IPS-NIHi7 (cell line): ENCODE measurements at regions not wholly inside any gene's neighbourhood (a gene's known extent, or its start where the extent isn't known, plus 50 kb on each side); places are given as distances from the start of the nearest gene placed in this dataset.
"Not testable (repeated sequence)": the region's sequence is repeated elsewhere in the genome, so short reads cannot be mapped to it uniquely, and the experiment has no call there.

Experiments used
- DNase-seq: peaks from one replicate; pipeline ENCODE4 v3.0.0; 2012; ENCODE audit warnings: mixed read lengths; ENCODE audit errors: extremely low spot score

DNA sequence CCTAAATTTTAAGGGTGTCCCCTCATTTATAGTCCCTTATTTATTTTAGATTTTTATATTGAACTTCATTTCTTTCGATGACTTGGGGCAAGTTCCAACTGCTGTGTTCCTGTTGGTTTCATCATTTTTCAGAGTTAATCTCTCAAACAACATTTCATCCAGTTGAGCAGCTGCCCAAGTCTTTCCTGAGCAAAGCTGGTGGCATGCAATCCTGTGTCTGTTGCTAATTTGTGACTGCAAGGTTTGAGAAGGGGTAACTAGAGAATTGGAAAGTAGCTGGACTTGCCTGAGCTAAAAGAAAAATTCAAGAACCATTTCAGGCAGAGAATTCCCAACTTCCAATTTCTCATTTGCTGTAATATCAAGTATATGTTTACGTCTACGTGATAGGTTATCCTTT, 881.5 kb upstream of the SLC35B3 start:
- DNase-seq, result no peak

DNA sequence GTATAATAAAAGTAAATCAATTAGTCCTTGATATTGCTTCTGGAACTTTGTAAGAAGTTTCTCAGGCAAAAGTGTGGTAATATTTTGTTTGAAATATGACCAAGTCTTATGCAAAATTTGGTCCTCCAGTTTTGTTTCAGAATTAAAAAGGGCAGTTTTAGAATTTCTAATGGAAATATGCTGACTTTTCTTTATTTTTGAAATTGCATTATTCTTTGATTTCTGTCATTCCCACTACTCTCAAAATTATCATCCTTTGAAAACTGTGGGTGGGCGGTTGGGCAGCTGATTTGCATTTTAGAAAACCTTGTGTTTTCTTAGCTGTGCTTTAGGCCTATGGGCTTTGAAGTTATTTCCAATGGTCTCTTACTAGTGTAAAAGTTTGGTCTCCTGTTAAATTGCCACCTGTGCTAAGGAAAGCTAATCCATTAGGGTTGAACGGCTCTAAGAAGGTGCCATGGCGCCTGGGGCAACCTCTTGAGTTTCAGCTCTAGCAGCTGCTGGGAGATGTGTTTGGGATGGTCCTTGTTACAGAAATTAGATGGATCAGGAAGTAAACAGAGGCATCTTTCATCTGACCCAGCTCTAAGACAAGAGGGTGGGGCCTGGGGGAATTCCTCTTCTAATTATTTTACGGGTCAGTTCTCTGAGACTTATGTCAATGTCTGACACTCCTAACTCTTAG, 880.8 kb upstream of the SLC35B3 start:
- DNase-seq, result no peak

DNA sequence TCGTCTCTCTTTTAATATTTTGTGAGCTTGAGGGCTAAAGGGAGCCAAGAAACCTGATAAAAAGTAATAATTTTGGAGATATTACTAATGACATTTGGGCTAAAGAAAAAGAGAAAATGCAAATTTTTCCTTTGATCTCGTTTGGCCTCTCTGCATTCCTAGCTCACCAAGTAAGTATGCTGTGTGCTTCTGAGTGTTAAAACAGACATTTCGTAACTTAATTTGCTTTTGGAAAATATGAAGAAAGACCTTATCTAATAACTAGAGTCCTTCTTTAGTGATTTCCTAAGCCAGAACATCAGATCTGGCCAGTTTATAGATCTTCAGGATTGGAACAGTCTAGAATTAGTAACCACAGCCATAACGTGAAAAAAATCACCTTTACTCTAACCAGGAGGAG, 872.9 kb upstream of the SLC35B3 start:
- DNase-seq, result no peak

DNA sequence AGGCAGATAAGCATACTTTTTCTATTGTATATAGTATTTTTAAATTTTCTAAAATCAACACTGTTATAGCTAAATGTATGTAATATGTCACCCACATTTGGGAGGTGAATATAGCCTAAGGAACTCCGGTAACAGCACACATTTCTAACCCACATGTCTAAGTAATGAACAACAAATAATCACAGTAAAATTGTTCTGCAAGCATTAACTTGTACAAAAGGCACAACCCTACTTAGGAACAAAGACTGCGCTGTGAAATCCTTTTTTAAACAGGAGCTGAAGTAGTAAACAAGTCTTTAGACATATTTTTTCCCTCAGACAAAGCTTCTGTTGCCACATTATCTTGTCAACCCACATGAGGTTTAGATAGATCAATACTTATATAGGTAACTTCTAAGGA, 872.4 kb upstream of the SLC35B3 start:
- DNase-seq, result no peak

DNA sequence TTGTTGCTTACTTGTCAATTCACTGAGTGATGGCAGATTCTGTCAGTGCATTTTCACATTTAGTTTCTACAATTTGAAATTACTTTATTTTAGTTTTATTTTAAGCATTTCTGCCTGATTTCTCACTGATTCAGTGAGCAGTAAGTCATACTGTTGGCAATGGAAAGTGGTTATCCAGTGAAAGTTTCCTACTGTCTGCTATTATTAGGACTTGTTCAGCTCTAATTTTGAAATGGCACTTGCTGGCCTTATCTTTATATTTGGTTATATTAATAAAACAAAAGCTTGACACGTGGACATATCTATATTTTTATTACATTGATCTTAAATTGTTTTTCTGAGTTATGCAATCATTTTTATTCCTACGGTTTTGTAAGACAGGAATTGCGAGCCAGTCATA, 871.8 kb upstream of the SLC35B3 start:
- no peak for DNase-seq

DNA sequence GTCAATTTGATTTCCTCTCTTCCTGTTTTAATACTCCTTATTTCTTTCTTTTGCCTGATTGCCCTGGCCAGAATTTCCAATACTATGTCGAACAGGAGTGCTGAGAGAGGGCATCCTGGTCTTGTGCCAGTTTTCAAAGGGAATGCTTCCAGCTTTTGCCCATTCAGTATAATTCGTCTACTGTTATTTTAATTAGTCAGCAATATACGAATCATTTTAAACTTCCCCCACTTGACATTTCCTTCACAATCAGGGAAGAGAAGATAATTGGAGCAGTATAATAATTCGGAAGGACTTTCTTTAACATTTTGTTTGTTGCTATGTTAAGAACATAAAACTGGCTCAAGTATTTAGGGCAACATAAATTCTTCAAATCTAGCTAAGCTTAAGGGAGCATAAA, 860.3 kb upstream of the SLC35B3 start:
- no peak for DNase-seq

DNA sequence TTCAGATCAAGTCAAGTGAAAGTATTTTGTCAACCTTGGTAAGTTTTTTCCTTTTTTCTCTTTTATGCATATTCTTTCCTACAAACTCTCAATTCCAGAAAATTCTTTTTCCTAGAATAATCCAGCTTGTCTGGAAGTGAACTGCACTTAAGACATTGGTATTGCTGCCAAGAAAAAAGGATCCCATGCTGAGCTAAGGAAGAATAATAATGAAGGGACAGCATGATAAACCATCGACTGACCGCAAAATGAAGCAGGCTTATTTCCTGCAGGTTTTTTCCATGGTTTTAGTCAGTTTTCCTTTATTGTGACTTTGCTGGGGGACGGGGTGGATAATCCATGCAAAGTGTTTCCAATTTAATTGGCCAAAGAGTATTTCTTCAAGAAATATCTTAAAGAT, 857.6 kb upstream of the SLC35B3 start:
- no peak for DNase-seq

DNA sequence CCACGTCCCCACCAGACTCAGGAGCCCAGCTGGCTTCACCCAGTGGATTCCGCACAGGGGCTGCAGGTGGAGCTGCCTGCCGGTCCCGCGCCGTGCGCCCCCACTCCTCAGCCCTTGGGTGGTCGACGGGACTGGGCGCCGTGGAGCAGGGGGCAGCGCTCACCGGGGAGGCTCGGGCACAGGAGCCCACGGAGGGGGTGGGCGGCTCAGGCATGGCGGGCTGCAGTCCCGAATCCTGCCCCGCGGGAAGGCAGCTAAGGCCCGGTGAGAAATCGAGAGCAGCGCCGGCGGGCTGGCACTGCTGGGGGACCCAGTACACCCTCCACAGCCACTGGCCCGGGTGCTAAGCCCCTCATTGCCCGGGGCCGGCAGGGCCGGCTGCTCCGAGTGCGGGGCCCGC, 855.0 kb upstream of the SLC35B3 start:
- not testable (repeated sequence) for DNase-seq

DNA sequence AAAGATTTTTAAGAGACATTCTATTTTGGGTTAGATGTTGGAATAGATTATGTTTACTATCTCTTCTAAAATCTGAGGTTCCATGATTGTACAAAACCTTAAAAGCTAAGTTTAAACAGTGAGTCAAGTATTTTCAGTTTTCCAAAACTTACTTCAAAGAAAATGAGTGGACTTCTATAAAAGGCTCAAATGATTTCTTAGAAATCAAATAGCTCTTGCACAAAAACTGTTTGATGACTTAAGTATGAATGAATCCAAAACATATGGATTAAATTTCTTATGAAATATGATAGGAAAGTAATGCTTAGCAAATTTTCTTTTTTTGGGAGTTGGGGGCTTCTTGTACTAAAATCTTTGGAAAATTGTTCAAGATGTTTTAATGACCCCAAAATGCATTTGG, 837.3 kb upstream of the SLC35B3 start:
- no peak for DNase-seq

DNA sequence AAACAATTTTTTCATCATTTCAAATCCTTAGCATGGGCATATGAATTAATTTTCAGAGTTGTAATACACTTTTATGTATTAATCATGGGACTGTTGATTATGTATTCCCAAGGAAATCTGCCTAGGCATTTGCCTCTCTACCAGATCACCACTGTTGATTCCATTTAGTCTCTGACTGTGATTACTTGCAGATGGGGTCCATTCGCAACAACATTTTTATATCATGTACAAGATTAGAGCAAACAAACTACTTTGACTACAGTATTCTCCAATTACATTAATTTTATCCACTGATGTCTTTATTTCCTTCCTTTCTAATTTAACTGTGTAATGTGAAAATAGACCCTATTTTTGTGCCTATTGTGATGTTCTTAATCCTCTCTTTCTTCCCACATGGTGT, 831.4 kb upstream of the SLC35B3 start:
- no peak for DNase-seq

DNA sequence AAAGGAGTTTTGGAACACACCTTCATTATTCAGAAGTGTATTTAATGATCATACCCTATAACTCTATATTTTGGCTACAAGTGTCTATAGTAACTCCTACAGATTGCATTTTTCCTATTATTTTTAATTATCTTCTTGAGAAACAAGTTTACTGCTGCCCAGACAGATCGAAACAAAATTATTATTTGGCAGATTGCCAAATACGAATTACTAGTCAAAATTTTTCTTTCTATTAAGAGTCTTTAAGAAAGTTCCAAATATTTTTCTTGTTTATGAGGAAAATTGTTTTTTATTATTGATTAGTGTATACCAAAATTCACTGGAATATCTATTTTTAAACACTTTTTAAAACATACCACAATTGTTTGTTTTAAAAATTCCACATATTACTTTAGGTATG, 821.9 kb upstream of the SLC35B3 start:
- no peak for DNase-seq

DNA sequence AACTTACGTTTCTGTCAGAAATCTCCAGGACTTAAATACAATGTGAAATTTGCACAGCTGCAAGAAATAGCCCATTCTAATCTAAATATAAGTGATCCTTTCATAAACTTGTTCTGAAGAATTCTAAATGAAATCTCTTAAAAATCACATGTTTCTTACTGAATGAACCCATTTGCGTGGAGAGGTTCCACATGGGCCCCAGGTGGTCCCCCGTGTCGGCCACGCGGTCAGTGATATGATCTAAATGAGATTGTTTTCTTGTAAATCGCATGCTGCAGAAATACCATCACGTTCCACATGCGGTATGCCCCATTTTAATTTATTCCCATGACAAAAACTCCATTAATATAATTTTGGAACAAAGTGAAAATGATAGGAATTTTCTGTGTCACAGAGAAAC, 818.9 kb upstream of the SLC35B3 start:
- DNase-seq, result no peak

DNA sequence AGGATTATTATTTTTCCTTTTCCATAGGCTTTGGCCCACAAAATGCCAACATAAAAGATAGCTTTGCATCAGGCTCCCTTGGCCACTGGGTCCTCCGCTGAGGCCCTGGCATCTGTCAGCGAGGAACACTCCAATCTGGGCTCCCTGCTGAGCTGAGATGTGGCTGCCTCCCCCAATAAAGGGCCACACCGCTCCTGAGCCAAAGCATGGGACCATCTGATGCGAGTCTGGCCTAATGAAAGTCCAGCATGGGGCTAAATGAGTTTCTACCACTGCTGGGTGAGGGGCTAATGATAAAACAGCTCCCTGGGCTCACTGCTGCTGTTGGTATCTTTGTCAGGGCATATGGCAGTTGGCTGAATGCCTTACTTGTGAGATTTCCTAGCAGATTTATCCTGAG, 817.5 kb upstream of the SLC35B3 start:
- DNase-seq, result no peak

DNA sequence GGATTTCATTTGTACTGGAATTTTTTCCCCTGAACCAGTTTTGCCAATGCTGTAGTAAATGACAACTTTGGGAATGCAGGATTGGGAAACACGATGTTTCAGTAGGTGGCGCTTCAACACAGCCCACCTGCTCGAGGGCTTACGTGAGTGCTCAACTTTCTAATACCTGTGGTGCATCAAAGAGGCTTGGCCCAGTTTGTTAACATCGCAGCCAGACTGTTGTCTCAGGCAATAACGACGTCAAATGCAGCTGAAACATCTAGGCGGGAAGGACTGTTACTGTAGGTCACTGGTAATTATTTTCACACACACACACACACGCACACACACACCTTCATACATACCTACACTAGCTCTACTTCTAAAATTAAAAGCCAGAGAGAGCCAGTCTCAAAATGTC, 815.5 kb upstream of the SLC35B3 start:
- DNase-seq, result peak; percentile 65

DNA sequence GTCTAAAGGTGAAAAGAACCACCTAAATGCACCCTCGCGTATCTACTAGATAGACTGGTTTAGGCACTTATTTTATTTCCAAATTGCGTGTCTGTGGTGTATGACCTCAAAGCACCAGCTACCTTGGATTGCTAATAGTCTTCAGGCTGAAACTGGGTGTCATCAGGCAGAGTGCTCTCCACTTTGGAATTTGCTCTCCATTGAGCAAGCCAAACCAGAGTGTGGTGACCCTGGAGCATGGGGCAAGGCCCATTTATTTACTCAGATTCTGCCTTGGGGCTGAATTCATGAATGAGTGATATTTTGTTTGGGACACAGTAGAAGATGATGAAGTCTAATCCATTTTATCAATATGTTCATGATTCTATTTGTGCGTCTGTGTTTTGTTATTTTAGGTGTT, 812.8 kb upstream of the SLC35B3 start:
- DNase-seq, result no peak

DNA sequence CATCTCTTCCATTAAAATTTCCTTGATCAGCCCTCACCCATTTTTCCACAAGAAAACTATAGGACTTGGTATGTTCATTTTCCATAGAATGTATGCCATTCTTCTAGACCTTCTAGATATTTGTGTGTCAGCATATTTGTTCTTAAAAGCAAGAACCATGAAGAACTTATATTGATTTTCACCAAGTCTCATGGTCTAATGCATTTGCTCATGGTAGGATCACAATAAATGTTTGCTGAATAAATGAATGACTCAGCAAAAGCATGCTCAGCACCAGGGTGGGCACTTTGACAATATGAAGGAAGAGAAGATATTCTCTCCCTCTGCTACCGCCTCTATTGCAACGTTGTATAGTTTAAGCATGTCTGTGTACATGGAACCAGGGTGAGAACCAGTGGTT, 805.5 kb upstream of the SLC35B3 start:
- DNase-seq, result no peak

DNA sequence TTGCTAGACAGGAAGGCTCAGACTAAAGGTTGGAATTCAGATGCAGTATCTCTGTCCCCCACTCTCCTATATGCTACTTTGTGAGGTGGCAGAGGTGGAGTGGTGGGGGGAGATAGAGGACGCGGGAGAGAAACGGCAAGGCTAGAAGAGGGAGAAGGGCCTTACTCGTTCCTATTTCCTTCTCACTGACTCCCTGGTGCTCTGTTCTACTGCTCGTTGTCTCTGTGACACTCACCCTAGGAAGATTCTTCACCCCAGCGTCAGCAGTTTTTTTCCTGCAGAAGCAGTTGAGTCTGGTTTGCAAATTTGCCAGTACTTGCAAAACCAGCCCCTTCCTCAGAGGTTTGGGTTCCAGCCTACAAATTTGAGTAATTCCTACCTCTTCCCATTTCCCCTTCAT, 801.1 kb upstream of the SLC35B3 start:
- no peak for DNase-seq

DNA sequence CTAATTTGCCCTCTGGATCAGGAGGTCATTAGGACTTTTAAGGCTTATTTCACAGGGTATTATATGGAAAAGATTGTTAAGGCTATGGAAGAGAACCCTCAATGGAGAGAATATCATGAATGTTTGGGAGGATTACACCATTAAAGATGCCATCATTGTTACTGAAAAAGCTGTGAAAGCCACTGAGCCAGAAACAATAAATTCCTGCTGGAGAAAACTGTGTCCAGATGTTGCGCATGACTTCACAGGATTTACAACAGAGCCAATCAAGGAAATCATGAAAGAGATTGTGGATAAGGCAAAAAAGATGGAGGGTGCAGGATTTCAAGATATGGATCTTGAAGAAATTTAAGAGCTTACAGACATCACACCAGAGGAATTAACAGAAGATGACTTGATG, 798.3 kb upstream of the SLC35B3 start:
- no peak for DNase-seq

DNA sequence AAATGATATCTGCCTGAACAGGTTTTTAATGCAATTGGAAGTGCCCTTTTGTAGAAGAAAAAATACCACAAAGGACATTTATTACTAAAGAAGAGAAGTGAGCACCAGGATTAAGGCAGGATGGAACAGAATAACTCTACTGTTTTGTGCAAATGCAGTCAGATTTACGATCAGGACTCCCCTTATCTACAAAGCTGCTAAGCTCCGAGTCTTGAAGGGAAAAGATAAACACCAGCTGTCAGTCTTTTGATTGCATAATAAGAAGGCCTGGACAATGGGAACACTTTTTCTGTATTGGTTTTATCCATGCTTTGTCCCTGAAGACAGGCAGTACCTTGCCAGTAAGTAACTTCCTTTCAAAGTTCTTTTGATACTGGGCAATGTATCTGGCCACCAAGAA, 797.9 kb upstream of the SLC35B3 start:
- DNase-seq, result no peak

DNA sequence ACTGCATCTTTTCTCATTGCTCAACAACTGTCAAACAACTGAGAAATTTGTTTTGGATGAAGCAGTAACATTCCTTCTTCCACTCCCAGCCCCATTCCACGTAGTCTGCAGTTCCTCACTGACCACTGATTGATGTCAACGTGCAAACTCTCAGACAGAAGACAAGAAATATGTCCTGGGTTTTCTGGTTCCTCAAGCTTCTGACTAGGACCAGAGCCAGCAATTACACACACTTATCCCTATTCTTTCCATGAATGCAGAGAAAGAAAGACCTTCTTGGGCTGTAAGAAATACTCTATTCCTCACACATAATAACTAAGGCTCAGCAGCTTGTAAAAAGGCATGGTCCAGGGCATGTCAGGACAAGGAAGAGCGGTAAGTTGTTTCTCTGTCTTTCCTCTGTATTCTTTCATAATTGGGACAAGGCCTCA, 790.1 kb upstream of the SLC35B3 start:
- no peak for DNase-seq

DNA sequence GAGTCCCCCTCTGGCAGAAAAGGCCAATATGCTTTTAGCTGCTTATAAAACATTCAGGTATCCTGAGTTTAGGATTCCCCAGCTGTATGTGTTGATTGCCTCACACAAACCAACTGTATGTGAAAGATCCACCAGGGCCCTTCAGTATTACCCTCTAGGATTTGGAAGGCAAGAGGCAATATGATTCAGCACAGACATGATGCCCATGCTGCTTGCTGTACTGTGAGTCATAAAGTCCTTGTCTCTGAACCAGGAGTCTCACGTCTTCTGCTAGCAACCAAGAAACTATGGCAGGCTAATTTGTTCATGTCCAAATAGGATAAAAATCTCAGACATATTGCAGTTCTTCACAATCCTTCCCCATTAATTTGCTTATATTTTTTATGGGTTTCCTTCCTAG, 789.2 kb upstream of the SLC35B3 start:
- DNase-seq, result no peak

DNA sequence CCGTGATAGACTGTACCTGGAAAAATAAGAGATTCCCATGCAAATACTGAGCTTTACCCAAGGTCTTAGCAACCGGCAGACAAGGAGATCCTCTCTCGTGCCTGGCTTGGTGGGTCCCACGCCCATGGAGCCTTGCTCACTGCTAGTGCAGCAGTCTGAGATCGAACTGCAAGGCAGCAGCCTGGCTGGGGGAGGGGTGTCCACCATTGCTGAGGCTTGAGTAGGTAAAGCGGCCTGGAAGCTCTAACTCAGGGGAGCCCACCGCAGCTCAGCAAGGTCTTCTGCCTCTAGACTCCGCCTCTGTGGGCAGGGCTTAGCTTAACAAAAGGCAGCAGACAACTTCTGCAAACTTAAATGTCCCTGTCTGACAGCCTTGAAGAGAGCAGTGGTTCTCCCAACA, 778.4 kb upstream of the SLC35B3 start:
- DNase-seq, result not testable (repeated sequence)

DNA sequence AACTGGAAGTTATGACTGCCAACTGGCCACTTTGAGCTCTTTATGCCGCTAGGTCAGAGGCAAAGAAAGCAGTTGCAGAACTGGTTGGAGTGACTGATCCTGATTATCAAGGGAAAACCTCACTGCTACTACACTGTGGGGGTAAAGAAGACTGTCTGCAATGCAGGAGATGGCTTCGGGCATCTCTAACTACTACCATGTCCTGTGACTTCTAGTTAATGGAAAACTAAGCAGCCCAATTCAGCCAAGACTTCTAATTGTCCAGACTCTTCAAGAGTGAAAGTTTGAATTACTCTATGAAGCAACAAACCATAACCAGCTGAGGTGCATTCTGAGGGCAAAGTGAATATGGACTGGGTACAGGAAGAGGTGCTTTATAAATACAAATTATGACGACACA, 773.6 kb upstream of the SLC35B3 start:
- DNase-seq, result no peak

DNA sequence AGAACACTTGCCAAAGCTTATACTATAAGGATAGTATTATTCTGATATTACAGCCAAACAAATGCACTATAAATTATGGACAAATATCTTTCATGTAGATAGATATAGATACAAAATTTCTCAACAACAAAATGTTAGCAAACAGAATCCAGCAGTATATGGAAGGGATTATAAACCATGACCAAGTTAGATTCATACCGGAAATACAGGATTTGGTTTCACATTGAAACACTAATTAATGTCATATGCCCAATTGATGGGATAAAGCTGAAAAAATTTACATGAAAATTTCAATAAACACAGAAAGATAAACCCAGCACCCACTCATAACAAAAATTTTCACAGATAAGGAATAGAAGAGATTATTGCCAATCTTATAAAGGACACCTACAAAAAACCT, 770.3 kb upstream of the SLC35B3 start:
- DNase-seq, result no peak
